Ammon's horn (tissue), 1 donor: ENCODE measurements at regions not wholly inside any gene's neighbourhood (a gene's known extent, or its start where the extent isn't known, plus 50 kb on each side); places are given as distances from the start of the nearest gene placed in this dataset.

Source experiments
- DNase-seq: peaks from one replicate; pipeline ENCODE4 v3.0.0-alpha.2; 2016; ENCODE audit warnings: low spot score

DNA sequence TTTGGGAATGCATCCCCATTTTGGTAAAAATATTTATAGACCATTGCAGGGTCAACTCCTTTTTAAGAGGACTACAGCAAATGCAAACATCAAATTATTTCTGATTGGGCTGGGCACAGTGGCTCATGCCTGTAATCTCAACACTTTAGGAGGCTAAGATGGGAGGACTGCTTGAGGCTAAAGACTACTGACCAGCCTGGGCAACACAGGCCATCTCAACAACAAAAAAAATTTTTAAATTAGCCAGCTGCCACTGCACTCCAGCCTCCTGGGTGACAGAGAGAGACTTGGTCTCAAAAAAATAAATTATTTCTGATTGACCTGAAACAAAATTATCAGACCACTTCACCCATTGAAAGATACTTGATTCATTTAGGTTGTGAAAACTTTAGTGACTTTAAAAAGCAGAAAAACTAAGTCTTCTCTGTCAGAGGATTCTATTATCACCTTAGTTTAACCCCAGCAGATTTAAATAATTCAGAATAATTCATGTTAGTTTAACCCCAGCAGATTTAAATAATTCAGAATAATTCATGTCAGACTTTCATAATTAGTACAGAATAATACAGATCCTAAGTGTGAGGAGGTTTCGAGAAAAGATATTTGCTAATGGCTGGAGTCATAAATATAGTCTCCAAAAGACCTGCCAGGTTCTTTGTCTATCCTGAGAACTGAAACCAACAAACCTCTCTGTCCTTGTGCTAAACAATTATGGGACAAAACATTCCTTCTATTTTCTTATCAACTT is 183.6 kb upstream of the STT3B start:
- DNase-seq, result no peak

DNA sequence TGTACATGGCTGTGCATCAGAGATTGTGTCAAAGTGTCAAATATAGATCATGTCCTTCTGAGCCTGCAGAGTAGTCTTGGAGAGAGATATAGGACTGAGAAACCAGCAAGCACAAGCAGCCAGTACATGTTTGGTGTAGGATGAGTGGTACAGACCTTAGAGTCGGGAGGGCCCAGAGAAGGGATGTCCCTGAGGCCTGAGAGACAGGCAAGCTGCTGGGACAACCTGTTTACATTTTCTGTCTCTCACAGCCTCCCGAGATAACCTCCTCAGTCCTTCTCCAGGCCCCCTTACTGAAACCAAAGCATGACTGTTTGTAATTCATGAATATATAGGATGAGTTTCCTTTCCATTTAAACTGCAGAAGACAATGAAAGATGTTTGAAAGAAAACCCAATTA is 182.4 kb upstream of the STT3B start:
- no peak for DNase-seq

DNA sequence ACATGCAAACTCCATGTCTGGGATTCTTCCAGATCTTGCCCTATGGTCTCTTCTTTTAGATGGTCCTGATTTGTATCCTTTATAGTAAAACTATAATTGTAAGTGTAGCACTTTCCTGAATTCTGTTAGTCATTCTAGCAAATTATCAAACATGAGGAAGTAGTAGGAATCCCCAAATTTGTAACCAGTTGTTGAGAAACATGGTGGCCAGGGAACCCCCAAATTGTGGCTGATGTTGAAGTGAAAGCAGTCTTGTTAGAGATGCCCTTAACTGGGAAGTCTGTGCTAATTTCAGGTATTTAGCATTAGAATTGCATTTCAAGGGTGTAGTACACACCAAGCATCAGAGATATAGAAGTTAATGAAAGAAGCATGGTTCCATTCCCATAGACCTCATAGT is 180.4 kb upstream of the STT3B start:
- DNase-seq, result no peak

DNA sequence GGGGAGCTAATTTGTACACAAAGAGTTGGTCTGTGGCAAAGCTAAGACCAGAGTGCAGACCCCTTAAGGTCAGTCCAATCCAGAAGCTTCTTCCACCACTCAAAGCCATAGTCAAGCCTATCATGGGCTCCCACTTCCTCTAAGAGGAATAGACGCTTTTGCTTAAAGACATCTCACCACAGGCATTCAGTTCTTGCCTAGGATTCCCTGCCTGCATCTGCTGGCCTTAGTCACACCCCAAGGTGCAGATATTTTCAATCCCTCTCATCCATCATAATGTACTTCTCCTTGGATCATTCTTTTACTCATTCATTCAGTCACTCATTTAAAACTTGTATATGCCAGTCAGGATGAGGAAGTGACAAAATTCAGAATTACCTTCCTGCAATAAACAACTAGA is 179.6 kb upstream of the STT3B start:
- no peak for DNase-seq

DNA sequence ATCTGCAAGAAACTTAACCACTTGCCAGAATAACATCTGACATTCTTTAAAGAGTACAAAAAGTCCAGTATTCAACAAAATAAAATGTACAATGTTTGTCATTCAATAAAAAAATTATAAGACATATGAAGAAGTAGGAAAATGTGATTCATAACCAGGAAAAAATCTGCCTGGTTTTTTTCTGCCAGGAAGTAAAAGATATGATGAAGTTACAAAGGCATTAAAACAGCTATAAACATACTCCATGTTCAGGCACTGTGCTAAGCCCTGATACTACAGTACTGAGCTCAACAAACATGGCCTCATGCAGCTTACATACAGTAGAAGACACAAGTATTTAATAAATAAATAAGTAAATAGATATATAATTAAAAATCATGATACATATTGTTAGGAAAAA is 178.4 kb upstream of the STT3B start:
- DNase-seq, result no peak

DNA sequence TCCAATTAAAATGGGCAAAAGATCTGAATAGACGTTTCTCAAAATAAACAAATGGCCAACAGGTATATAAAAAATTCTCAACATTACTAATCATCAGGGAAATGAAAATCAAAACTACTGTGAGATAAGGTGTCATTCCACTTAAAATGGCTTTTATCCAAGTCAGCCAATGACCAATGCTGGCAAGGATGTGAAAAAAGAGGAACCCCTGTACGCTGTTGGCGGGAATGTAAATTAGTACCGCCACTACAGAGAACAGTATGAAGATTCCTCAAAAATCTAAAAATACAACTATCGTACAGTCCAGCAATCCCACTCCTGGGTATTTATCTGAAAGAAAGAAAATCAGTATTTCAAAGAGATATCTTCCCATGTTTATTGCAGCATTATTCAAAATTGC is 176.9 kb upstream of the STT3B start:
- DNase-seq, result no peak

DNA sequence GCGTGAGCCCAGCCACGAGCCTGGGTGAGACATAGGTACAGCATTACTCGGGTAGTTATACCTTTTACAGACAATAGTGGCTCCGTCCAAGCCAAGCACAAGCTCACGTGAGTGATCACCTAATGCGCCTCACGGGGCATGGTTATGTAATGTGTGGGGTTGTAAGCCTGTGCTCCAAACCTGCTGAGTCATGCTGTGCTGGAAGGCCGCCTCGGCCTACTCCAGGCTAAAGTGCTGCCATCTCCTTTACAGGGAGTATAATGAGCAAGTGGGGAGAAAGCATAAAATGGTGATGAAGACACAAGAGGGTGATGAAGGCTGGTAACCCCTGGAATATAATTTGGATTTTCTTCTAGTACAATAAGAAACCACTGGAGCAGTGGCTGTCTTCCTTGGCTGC is 175.8 kb upstream of the STT3B start:
- DNase-seq, result no peak

DNA sequence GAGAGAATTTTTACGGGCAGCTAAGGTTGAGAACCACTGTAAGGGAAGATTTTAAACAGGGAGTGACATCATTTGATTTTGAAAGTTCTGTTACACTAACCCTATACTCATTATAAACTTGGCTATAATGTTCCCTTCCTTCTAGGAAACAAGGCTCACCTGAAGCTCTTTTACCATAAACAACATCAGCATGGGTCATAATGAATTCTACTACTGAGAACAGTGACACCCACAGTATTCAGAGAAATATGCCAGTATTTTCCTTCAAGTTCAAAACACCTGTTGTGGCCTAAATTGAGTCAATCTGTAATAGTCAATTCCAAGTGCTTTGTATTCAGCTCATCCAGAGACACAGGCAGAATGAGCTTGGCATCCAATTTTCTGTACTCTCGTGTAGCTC is 175.3 kb upstream of the STT3B start:
- no peak for DNase-seq

DNA sequence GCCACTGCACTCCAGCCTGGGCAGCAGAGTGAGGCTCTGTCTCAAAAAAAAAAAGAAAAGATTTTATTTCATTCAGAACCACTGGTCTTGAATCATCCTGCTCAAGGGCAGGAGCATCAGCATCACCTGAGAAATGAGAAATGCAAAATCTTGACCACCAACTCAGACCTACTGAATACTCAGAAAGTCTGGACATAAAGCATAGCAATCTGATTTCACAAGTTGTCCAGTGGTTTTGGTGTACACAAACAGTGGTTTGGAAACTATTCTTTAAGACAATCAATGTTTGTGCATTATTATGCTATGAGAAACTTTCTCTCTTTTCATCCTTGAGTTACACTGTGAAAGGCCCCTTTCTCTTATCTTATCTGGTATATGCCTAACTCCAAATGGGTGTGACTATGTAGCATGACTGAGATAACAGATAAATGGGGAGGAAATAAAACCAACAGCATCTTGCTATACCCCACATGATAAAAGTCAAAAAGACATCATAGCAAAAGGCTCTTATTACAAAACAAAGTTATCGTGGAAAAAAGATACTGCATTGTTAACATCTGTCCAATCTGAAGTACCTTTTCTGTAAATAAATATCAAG is 174.2 kb upstream of the STT3B start:
- DNase-seq, result no peak

DNA sequence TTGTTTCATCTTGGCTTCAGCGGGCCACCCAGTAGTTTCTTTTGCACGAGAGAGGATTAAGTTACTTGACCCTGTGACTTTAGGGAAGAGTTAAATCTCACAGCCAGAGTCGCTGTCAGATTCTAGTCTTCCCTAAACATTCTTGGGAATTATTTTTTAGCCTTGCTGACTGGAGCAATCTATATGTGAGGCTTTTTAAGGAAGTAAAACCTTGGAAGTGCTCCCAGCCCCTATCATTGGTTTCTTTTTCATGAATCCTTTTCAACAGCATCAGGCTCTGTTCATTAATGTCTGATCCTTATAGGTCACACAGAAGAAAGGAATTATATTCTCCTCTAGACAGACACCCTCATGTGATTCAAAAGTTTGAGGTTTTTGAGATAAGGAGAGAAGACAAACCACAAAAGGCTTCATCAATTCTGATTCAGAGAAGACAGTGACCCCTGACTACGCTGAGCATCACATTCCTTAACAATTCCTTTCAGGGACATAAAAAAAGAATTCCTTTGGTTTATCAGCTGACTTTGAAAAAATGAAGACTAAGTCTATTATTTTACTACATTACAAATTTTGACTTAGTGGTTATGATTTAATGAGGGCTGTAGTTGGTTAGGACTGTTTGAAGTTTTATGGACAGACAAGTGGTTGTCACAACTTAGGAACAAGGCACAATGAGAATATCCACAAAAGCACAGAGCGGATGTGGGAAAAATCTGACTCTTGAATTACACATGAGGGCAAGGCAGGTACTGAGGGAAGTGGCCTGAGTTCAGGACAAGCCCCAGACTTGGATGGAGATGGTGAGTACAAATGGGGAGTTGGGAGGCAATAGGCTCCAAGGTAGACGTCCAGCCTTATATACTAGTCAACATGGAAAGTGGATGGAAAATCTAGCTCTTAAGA is 171.1 kb upstream of the STT3B start:
- no peak for DNase-seq

DNA sequence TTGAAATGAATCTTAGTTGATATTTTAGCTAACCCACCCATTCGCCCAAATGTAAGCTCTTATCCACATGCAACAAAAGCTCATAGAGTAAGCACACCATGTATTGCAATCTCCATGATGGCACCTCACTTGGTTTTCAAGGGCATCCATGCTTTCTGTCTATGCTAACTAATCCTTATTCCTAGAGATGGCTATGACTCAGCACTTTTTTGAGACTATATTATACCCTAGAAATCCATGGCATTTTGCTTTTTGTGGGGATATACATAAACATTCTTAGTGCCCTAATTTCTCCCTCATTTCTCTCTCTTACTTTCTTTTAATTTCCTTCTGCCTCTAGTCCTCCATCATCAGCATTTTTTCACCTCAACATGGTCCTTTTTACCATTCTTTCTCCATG is 168.5 kb upstream of the STT3B start:
- no peak for DNase-seq

DNA sequence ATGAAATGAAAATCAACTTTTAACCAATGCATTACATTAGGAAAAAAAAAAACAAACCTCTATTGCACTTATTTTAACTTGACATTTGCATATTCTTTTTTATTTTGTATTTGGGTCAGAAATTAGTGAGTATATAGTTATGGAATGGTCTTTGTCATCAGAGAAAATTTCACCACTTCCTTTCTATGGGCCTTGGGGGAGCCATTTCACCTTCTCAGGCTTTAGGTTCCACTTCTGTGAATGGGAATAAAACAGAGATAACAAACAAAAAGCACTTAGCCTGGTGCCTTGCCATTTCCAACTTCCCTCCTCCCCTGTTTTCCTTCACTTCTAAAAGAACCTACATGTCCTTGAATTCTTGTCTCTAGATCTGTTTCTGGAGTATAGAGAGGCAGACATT is 168.0 kb upstream of the STT3B start:
- no peak for DNase-seq

DNA sequence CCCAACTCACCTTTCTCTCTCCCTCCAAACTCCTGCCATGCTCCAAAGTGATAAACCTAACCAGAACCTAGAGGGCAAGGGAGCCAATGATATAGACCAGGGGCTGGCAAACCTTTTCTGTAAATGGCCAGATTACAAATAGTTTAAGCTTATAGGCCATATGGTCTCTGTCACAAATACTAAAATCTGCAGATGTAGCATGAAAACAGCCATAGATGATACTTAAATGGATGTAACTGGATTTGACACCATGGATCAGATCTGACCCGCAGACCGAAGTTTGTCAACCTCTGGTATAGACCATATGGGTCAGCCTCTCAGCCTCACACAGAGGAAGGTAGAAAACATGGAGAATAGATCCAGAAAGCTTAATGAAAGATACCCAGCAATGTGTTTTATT is 165.2 kb upstream of the STT3B start:
- no peak for DNase-seq

DNA sequence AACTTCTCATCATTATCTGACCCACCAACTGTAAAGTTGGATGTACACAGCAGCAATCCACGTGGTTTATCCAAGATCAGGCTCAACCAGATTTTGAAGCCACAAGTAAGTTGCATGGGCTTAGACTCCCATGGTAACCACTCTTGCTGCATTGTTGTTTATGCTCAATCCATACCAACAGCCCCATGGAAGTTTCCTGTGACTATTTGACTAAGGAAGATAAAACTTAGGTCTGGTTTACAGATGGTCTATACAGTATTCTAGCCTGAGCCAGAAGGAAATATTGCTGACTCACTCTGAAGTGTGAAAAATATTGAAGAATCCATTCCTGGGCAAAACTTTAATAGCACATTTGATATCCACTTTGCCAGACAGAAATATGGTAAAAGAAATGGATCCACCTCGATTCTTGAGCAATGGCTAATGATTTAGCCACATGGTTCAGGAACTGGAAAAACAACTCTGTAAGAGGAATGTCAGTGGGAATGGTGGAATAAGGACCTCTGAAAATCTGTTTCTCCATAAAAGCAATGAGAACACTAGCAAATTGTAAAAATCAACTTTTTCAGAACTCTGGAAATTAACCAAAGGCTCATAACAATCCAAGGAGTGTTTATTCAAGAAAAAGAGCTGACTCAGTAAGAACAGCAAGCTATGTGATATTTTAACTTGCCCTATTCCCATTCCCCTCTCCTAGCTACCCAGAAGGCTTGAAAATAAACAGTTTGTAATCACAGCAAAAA is 162.9 kb upstream of the STT3B start:
- DNase-seq, result no peak

DNA sequence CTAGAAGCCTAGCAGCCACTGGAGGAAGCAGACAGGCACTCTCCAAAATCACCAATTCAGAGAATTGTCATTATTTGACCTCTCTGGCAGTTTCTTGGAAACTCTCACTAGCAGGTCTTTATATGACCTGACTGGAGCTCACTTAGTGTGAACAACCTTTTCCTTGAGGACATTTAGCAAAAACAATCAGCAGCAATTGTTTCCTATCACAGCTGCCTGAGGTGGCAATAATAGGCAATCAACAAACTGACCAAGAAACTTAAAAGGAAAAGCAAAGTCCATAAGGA is 162.4 kb upstream of the STT3B start:
- no peak for DNase-seq

DNA sequence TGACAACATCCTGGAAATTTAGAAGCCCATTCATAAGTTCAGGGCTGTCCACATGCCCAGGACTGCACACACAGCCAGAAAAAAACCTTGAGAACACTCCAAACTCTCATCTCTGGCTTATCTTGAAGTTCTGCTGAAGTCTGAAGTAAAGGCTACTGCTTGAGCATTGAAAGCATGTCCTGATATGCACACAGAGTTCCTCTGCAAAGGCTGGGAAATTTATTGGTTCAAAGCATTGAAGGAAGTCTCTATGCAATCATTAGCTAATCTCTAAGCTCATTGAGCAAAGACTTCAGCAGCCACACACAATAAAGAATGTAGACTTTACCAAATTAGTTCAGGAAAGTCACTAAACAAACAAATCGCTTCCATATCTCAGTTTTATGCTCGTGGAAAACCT is 162.0 kb upstream of the STT3B start:
- DNase-seq, result no peak

DNA sequence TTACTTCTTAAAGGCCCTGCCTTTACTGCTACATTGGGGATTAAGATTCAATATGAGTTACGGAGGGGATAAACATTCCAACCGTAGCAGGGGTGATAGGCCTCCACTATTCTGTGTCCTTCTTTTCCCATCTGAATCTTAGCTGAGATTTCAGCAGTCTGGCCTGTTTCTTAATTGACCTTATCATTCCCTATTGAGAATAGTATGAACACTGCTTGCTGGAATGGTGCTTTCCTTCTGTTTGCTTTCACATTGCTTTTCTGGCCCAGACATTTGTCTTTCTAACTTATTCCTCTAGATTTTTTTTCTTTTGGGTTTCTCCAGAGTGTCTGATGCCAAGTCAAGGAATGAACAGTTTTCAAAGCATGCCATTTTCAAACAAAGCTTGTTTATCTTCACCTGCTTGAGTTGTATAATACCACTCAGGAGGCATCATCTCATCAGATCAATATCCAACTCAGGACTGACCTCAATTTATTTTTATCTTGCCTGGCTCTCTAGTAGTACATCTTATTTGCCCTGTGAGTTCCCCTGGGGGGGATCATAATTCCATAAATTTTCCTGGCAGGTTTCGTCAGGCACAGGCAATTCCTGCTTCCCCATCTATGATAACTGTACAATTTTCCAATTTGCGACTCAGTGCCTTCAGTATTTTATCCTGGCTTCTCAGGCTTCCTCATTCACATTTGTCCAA is 161.1 kb upstream of the STT3B start:
- no peak for DNase-seq

DNA sequence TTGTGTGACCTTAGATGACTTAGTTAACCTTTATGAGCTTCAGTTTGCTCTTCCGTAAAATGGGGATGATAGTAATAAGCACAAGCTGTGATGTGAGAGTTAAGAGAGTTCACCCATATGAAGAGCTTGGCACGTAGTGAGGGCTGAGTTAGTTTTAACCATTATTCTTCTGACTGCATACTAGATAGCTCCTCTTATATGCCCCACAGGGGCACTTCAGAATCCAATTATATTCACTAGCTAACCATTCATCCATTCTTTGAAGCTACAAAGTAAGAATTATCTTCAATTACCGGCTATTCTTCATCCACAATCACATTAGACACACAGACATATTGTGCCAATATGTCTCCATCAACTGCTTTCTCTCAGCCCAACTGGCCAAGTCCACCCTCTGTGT is 159.0 kb upstream of the STT3B start:
- DNase-seq, result no peak

DNA sequence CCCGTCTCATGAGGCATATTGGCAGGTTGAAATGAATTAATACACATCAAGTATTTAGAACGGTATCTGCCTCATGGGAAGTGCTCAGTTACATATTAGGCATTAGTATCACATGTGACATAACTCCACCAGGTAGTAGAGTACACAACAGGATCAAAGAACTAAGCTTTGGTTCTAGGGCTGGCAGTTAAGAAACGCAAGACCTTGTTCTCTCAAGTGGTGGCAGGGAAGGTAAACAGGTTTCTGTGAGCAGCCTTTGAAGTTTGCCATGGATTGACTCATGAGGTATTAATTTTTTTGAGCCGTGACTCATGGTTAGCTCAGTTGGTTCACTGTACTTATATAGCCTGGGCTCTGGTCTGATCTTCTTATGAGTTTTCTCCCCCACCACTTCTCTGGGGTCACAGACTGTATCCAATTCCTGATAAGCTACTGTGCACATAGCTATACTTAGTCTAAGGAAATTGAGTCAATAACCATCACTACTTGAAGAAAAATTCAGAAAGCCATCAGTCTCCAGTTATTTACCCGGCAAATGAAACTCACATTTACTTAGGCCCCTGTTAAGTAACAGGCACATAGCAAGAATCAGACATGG is 155.6 kb upstream of the STT3B start:
- no peak for DNase-seq

DNA sequence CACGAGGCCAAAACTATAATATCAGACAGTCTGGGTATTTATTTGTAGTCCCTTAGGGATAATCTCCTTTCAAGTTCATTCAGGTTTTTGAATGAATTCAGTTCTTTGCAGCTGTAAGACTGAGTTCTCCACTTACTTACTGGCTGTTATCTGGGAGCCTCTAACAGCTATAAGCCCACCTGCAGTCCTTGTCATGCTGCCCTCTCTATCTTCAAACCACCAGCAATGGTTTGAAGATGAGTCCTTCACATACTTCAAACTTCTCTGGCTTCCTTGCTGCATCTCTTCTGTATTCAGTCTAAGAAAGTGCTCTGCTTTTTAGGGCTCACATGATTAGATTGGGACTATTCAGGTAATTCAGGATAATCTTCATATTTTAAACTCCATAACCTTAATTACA is 154.5 kb upstream of the STT3B start:
- DNase-seq, result no peak

DNA sequence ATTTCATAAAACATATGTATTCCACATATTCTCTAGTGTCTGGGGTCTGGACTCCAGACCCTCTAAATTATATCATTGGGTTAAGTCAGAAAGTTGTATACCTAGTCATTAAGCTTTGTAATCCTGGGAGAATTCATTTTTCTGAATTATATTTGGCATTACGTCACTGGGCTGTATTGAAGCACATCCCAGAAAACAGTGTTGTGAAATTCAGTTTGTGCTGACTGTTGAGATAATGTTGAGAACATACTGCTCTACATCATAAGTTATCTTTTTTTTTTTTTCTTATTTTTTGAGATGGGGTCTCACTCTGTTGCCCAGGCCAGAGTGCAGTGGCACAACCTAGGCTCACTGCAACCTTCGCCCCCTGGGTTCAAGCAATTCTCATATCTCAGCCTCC is 153.1 kb upstream of the STT3B start:
- no peak for DNase-seq

DNA sequence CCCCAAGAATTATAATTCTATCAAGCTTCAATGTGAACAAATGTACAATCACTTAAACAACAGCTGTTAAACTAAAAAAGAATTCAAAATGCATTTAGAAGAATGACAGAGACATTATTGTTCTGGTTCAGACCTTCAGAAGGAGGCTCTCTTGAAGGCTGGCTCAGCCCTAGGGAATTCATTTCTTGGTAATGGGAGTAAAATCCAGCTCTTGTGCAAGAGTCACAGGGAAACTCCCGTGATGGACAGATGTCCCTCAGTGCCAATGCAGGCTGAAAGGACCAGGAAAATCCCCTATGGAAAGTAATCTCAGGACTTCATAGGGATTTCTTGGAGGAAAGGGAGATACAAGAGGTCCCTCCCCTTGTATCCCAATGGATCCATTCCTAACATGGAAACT is 149.9 kb upstream of the STT3B start:
- no peak for DNase-seq
